Neural cell (in vitro differentiated cells): ENCODE measurements at regions not wholly inside any gene's neighbourhood (a gene's known extent, or its start where the extent isn't known, plus 50 kb on each side); places are given as distances from the start of the nearest gene placed in this dataset.

Source experiments
- H2AFZ ChIP-seq: fragments of 200-600, 300-800 bp; sonication (generic), shearing (Covaris generic); 2 replicates; pipeline ENCODE4 v1.6.0; 2014; ENCODE audit warnings: low read depth, mild to moderate bottlenecking, antibody characterized with exemption, low read length, moderate library complexity
- H3F3A ChIP-seq: fragments of 200-600 bp; shearing (Covaris generic); 2 replicates; pipeline ENCODE4 v1.6.1; 2016; ENCODE audit warnings: mild to moderate bottlenecking, moderate library complexity, mixed read lengths, antibody characterized with exemption, low read length; ENCODE audit not compliant: insufficient read depth, poor library complexity, severe bottlenecking
- H3K27ac ChIP-seq: fragments of 200-600, 300-800 bp; sonication (generic), shearing (Covaris generic); 2 replicates; pipeline ENCODE4 v1.5.1; 2014; ENCODE audit warnings: mild to moderate bottlenecking, low read length, moderate library complexity
- H3K27me3 ChIP-seq: fragments of 300-800, 200-600 bp; sonication (generic), shearing (Covaris generic); 2 replicates; pipeline ENCODE4 v1.6.0; 2014; ENCODE audit warnings: mild to moderate bottlenecking, low read depth, low read length, moderate library complexity; ENCODE audit not compliant: insufficient read depth
- H3K36me3 ChIP-seq: fragments of 300-800, 200-600 bp; sonication (generic), shearing (Covaris generic); 2 replicates; pipeline ENCODE4 v1.5.1; 2014; ENCODE audit warnings: mild to moderate bottlenecking, antibody characterized with exemption, low read length, moderate library complexity; ENCODE audit not compliant: insufficient read depth
- H3K4me2 ChIP-seq: fragments of 300-800, 200-600 bp; sonication (generic), shearing (Covaris generic); 2 replicates; pipeline ENCODE4 v1.6.0; 2014; ENCODE audit warnings: mild to moderate bottlenecking, low read length
- H3K4me3 ChIP-seq: fragments of 300-800, 200-600 bp; sonication (generic), shearing (Covaris generic); 2 replicates; pipeline ENCODE4 v1.5.1; 2014; ENCODE audit warnings: mild to moderate bottlenecking, low read length, moderate library complexity
- H3K79me2 ChIP-seq: fragments of 200-600 bp; shearing (Covaris generic); replicated peaks from 2 replicates; pipeline ENCODE4 v1.6.0; 2014; ENCODE audit warnings: mild to moderate bottlenecking, low read length, moderate library complexity; ENCODE audit not compliant: insufficient read depth
- H3K9ac ChIP-seq: fragments of 300-800, 200-600 bp; sonication (generic), shearing (Covaris generic); 2 replicates; pipeline ENCODE4 v1.6.1; 2016; ENCODE audit warnings: mild to moderate bottlenecking, low read length, mixed read lengths
- H3K9me2 ChIP-seq: fragments of 200-600 bp; shearing (Covaris generic); 2 replicates; pipeline ENCODE4 v1.6.1; 2016; ENCODE audit warnings: mild to moderate bottlenecking, low read length, mixed read lengths; ENCODE audit not compliant: insufficient read depth
- H3K9me3 ChIP-seq: fragments of 200-600, 300-800 bp; sonication (generic), shearing (Covaris generic); 2 replicates; pipeline ENCODE4 v1.6.1; 2016; ENCODE audit warnings: mild to moderate bottlenecking, mixed run types, low read length, moderate library complexity, mixed read lengths
- H4K20me1 ChIP-seq: fragments of 200-600 bp; shearing (Covaris generic); 2 replicates; pipeline ENCODE4 v1.6.1; 2016; ENCODE audit warnings: mild to moderate bottlenecking, mixed run types; ENCODE audit not compliant: insufficient read depth
- CTCF ChIP-seq: fragments of 450-650 bp; IDR thresholded peaks from 2 replicates; pipeline ENCODE4 v1.5.1; 2014; ENCODE audit warnings: antibody characterized with exemption, mild to moderate bottlenecking, moderate library complexity; ENCODE audit not compliant: poor library complexity, severe bottlenecking
- EP300 ChIP-seq: fragments of 450-650 bp; conservative IDR thresholded peaks from 2 replicates; pipeline ENCODE4 v1.6.1; 2014; ENCODE audit warnings: antibody characterized with exemption, mild to moderate bottlenecking, moderate library complexity; ENCODE audit not compliant: poor library complexity, severe bottlenecking
- EZH2 ChIP-seq: fragments of 200-600, 300-800 bp; shearing (Covaris generic), sonication (generic); IDR thresholded peaks from 2 replicates; pipeline ENCODE4 v1.6.1; 2014; ENCODE audit warnings: antibody characterized with exemption, low read length, borderline replicate concordance, mild to moderate bottlenecking; ENCODE audit not compliant: insufficient read depth, poor library complexity, severe bottlenecking
- MXI1 ChIP-seq: fragments of 450-650 bp; conservative IDR thresholded peaks from 2 replicates; pipeline ENCODE4 v1.6.1; 2014; ENCODE audit warnings: antibody characterized with exemption, mild to moderate bottlenecking; ENCODE audit not compliant: poor library complexity, severe bottlenecking
- POLR2AphosphoS5 ChIP-seq: IDR thresholded peaks from 2 replicates; pipeline ENCODE4 v1.6.1; 2012
- RAD21 ChIP-seq: fragments of 450-650 bp; conservative IDR thresholded peaks from 2 replicates; pipeline ENCODE4 v1.6.1; 2014; ENCODE audit warnings: antibody characterized with exemption, mild to moderate bottlenecking, moderate library complexity
- REST ChIP-seq: IDR thresholded peaks from 2 replicates; pipeline ENCODE4 v1.6.1; 2012; ENCODE audit warnings: borderline replicate concordance
- SMC3 ChIP-seq: fragments of 450-650 bp; conservative IDR thresholded peaks from 2 replicates; pipeline ENCODE4 v1.6.1; 2014; ENCODE audit warnings: antibody characterized with exemption, mild to moderate bottlenecking, moderate library complexity; ENCODE audit not compliant: poor library complexity
- TAF1 ChIP-seq: IDR thresholded peaks from 2 replicates; pipeline ENCODE4 v1.6.1; 2012; ENCODE audit warnings: low read depth

- H3K27me3 ChIP-seq, result no peaks in the 10 kb centered on the region
- H3K9me2 ChIP-seq, result no peaks in the 10 kb centered on the region
- no peaks in the 10 kb centered on the region for H4K20me1 ChIP-seq
- H3K27ac ChIP-seq, result no peak overlapping the region
- no peak overlapping the region for H2AFZ ChIP-seq
- H3K79me2 ChIP-seq, result no peaks in the 10 kb centered on the region
- no peaks in the 10 kb centered on the region for H3K36me3 ChIP-seq
- H3K4me3 ChIP-seq, result no peak overlapping the region
- TF ChIP-seq EP300, result no peak
- no peak for TF ChIP-seq RAD21
- TF ChIP-seq SMC3, result no peak
- TF ChIP-seq POLR2AphosphoS5, result no peak
- no peak for TF ChIP-seq EZH2
- no peak for TF ChIP-seq REST
- no peak for TF ChIP-seq MXI1
- no peak for TF ChIP-seq CTCF
- no peak for TF ChIP-seq TAF1
- no peak overlapping the region for H3K4me2 ChIP-seq
- H3K9ac ChIP-seq, result no peak overlapping the region
- H3K9me3 ChIP-seq, result no peaks in the 10 kb centered on the region
- H3F3A ChIP-seq, result no peaks in the 10 kb centered on the region
Observed at GRCh38 chr10:105885495-105885894, 1244.4 kb downstream of the SORCS3 start.

GRCh38 chr10:105879401-105879800 is 1238.3 kb downstream of the SORCS3 start:
- no peaks in the 10 kb centered on the region for H3K27me3 ChIP-seq

More at GRCh38 chr10:105879401-105879800, 1238.3 kb downstream of the SORCS3 start:
- H2AFZ ChIP-seq, result no peak overlapping the region
- no peak overlapping the region for H3K9ac ChIP-seq
- H3K9me3 ChIP-seq, result no peaks in the 10 kb centered on the region
- no peaks in the 10 kb centered on the region for H4K20me1 ChIP-seq
- H3K79me2 ChIP-seq, result no peaks in the 10 kb centered on the region
- H3K4me3 ChIP-seq, result no peak overlapping the region
- no peak for TF ChIP-seq SMC3
- no peak for TF ChIP-seq MXI1
- no peak for TF ChIP-seq REST
- no peak for TF ChIP-seq RAD21
- TF ChIP-seq CTCF, result no peak
- TF ChIP-seq TAF1, result no peak
- TF ChIP-seq EZH2, result no peak
- no peak for TF ChIP-seq EP300
- no peak for TF ChIP-seq POLR2AphosphoS5
- H3K4me2 ChIP-seq, result no peak overlapping the region
- no peaks in the 10 kb centered on the region for H3F3A ChIP-seq
- H3K9me2 ChIP-seq, result no peaks in the 10 kb centered on the region
- H3K27ac ChIP-seq, result no peak overlapping the region
- H3K36me3 ChIP-seq, result no peaks in the 10 kb centered on the region
